GM21529 (cell line): ENCODE measurements at regions not wholly inside any gene's neighbourhood (a gene's known extent, or its start where the extent isn't known, plus 50 kb on each side); places are given as distances from the start of the nearest gene placed in this dataset.
"Not testable (repeated sequence)": the region's sequence is repeated elsewhere in the genome, so short reads cannot be mapped to it uniquely, and the experiment has no call there.

ENCODE experiments used
- ATAC-seq: cut with Tn5 transposase; IDR thresholded peaks from one replicate; pipeline ENCODE4 v1.9.1; 2021; ENCODE audit not compliant: unreplicated experiment

GRCh38 chr21:15422783-15423182 is 307.0 kb upstream of the USP25 start:
- ATAC-seq, result no peak

- no peak for ATAC-seq
Measured at GRCh38 chr21:15423676-15424445, 305.9 kb upstream of the USP25 start.

- no peak for ATAC-seq
Measured at GRCh38 chr21:15425049-15425448, 304.7 kb upstream of the USP25 start.

- ATAC-seq, result no peak
Measured at GRCh38 chr21:15430023-15430422, 299.8 kb upstream of the USP25 start.

- no peak for ATAC-seq
Measured at GRCh38 chr21:15430577-15430976, 299.2 kb upstream of the USP25 start.

GRCh38 chr21:15431053-15431452 is 298.7 kb upstream of the USP25 start:
- no peak for ATAC-seq

GRCh38 chr21:15433091-15433490 is 296.7 kb upstream of the USP25 start:
- ATAC-seq, result no peak

- no peak for ATAC-seq
Measured at GRCh38 chr21:15434163-15434905, 295.4 kb upstream of the USP25 start.

- ATAC-seq, result no peak
Measured at GRCh38 chr21:15436031-15436430, 293.8 kb upstream of the USP25 start.

GRCh38 chr21:15437883-15438282 is 291.9 kb upstream of the USP25 start:
- peak; percentile 89 for ATAC-seq

- ATAC-seq, result no peak
Measured at GRCh38 chr21:15439726-15440125, 290.1 kb upstream of the USP25 start.

GRCh38 chr21:15441060-15441493 is 288.7 kb upstream of the USP25 start:
- ATAC-seq, result no peak

GRCh38 chr21:15441992-15442391 is 287.8 kb upstream of the USP25 start:
- ATAC-seq, result no peak

- no peak for ATAC-seq
Measured at GRCh38 chr21:15442743-15443469, 286.9 kb upstream of the USP25 start.

GRCh38 chr21:15443740-15444117 is 286.1 kb upstream of the USP25 start:
- no peak for ATAC-seq

- ATAC-seq, result no peak
Measured at GRCh38 chr21:15444118-15444960, 285.4 kb upstream of the USP25 start.

- ATAC-seq, result peak; percentile 88
Measured at GRCh38 chr21:15445327-15445726, 284.5 kb upstream of the USP25 start.

- ATAC-seq, result no peak
Measured at GRCh38 chr21:15446223-15446622, 283.6 kb upstream of the USP25 start.

GRCh38 chr21:15449556-15449955 is 280.2 kb upstream of the USP25 start:
- no peak for ATAC-seq

- ATAC-seq, result no peak
Measured at GRCh38 chr21:15453261-15453660, 276.5 kb upstream of the USP25 start.

- not testable (repeated sequence) for ATAC-seq
Measured at GRCh38 chr21:15453785-15454184, 276.0 kb upstream of the USP25 start.
